Adipocyte (in vitro differentiated cells): ENCODE measurements at regions not wholly inside any gene's neighbourhood (a gene's known extent, or its start where the extent isn't known, plus 50 kb on each side); places are given as distances from the start of the nearest gene placed in this dataset.
"Not testable (repeated sequence)": the region's sequence is repeated elsewhere in the genome, so short reads cannot be mapped to it uniquely, and the experiment has no call there.

Experiments used
- DNase-seq: peaks from one replicate; pipeline ENCODE4 v3.0.0-alpha.2; 2015; ENCODE audit warnings: low read depth
- H3K27me3 ChIP-seq: replicated peaks from 2 replicates; pipeline ENCODE4 v1.7.0; 2013; ENCODE audit warnings: mild to moderate bottlenecking, low read length, moderate library complexity; ENCODE audit not compliant: control insufficient read depth, insufficient read depth
- H3K36me3 ChIP-seq: 2 replicates; pipeline ENCODE4 v1.7.0; 2013; ENCODE audit warnings: low read length, mild to moderate bottlenecking, moderate library complexity; ENCODE audit not compliant: control insufficient read depth, insufficient read depth, severe bottlenecking
- H3K4me1 ChIP-seq: 2 replicates; pipeline ENCODE4 v1.7.0; 2013; ENCODE audit warnings: mild to moderate bottlenecking, low read length, moderate library complexity; ENCODE audit not compliant: control insufficient read depth, insufficient read depth
- H3K4me3 ChIP-seq: 2 replicates; pipeline ENCODE4 v1.7.0; 2013; ENCODE audit warnings: mild to moderate bottlenecking, low read length, moderate library complexity
- H3K9ac ChIP-seq: 2 replicates; pipeline ENCODE4 v1.7.0; 2013; ENCODE audit warnings: mild to moderate bottlenecking, low read length, moderate library complexity
- H3K9me3 ChIP-seq: 2 replicates; pipeline ENCODE4 v1.7.0; 2013; ENCODE audit warnings: mild to moderate bottlenecking, low read length, moderate library complexity; ENCODE audit not compliant: control insufficient read depth

DNA sequence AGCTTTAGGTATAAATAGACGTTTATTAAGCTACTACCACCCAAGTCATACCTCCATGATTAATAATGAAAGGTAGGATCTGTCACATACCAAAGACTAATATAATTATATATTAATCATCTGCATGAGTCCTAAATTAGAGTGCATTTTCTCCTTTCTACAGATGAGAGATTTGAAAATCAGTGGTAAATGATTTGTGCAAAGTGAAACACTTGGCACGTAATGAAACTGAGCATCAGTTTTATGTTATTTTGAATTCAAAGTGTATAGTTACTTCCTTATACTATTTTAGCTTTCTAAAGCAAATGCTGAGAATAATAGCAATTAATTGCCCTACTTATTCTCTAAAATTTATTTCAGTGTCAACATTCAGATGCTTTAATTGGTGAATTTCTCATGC lies 615.3 kb downstream of the TRIB2 start:
- Histone ChIP-seq H3K4me3 (no peak overlapping the region), H3K9me3 (no peaks in the 10 kb centered on the region), H3K27me3 (no peaks in the 10 kb centered on the region), H3K4me1 (no peaks in the 10 kb centered on the region), H3K9ac (no peak overlapping the region), H3K36me3 (no peaks in the 10 kb centered on the region)
- no peak for DNase-seq

DNA sequence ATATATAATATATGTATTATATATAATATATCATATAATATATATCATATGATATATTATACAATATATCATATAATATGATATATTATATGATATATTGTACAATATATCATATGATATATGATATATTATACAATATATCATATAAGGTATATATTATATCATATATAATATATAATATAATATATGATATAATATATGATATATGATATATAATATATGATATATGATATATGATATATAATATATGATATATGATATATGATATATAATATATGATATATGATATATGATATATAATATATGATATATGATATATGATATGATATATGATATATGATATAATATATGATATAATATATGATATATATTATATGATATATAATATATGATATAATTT lies 617.3 kb downstream of the TRIB2 start:
- not testable (repeated sequence) for H3K9me3 ChIP-seq, H3K4me1 ChIP-seq, H3K27me3 ChIP-seq, DNase-seq, H3K36me3 ChIP-seq, H3K4me3 ChIP-seq, H3K9ac ChIP-seq

DNA sequence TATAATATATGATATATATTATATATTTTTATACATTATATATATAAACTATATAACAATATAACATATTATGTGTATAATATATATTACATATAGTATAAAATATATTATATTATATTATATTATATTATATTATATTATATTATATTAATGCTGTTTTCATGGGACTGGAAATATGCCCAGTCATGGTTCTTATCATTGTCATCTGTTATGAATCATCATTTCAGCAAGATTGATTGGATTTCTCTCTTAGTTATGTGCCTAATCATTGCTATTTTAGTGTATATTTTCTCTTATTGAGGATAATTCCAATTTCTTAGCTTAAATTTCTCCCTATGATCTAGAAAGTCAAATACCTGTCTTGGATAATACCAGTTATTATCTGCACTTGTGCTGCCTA lies 617.8 kb downstream of the TRIB2 start:
- no peaks in the 10 kb centered on the region for H3K27me3 ChIP-seq
- no peak overlapping the region for H3K9ac ChIP-seq
- H3K9me3 ChIP-seq = no peaks in the 10 kb centered on the region
- DNase-seq = no peak
- no peak overlapping the region for H3K4me3 ChIP-seq
- H3K4me1 ChIP-seq = no peaks in the 10 kb centered on the region
- no peaks in the 10 kb centered on the region for H3K36me3 ChIP-seq

DNA sequence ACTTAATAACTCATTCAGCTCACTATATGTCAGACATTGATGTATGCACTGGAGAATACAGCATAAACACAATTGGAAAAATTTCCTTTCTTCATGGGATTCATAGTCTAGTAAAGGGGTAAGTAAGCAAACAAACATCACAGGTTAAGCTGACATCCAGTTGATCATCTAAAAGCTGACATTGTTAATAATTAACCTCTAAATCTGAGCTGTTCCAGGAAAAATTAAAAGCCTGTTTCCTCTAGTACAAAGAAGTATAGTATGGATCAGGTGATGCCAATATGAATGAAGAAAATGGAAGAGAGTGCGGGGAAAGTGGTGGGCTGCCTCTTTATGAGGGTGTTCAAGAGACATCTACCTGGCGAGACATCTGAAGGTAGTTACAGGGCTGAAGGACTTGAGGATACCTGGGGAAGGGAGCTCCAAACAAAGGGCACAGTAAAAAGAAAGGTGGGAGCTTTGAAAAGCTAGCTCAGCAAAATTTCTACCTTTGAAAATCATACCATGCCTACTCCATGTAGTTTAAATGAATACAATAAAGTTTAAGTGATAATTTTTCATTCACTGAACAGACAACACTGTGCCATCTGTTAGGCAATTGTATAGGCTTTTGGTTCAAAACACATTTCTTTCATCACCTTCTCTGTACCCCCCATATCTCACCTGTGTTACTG lies 619.3 kb downstream of the TRIB2 start:
- no peak overlapping the region for H3K4me3 ChIP-seq
- H3K27me3 ChIP-seq = no peaks in the 10 kb centered on the region
- no peak for DNase-seq
- no peaks in the 10 kb centered on the region for H3K9me3 ChIP-seq
- no peaks in the 10 kb centered on the region for H3K4me1 ChIP-seq
- H3K36me3 ChIP-seq = no peaks in the 10 kb centered on the region
- no peak overlapping the region for H3K9ac ChIP-seq

DNA sequence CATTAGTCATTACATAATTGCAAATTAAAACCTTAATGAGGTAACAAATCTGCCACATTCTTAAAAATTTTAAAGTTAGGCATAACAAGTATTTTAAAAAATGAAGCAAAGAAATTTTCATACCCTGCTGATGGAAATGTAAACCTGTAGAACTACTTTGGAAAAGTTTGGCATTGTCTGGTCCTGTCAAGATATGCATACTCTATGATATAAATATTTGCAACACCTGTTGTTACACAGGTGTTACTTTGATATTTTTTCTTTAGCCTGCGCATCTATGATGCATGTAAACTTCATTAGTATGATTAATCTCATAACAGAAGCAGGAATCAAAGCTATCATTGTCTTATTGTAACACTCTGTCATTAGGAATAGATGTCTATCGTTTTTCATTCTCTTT lies 634.3 kb downstream of the TRIB2 start:
- Histone ChIP-seq H3K4me1 (no peaks in the 10 kb centered on the region), H3K36me3 (no peaks in the 10 kb centered on the region), H3K9ac (no peak overlapping the region), H3K27me3 (no peaks in the 10 kb centered on the region), H3K9me3 (no peaks in the 10 kb centered on the region), H3K4me3 (no peak overlapping the region)
- no peak for DNase-seq

DNA sequence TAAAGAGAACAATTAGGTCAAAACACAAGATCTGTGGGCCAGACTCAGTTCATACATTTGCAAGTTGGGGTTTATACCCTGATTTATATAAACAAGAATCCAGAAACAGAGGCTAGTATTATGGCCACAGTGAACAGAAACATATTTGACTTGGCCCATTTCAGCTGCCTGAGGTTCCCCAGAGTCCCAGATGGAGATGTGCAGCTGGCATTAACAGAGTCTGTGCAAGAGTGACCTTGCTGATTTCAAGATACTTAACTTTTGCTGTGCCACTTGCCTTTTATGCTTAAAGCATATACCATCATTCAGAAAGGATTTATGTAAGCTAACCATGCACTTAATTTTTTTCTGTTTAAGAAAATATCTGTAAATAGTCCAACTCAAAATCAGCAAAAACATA lies 636.3 kb downstream of the TRIB2 start:
- Histone ChIP-seq H3K36me3 (no peaks in the 10 kb centered on the region), H3K4me1 (no peaks in the 10 kb centered on the region), H3K9ac (no peak overlapping the region), H3K27me3 (no peaks in the 10 kb centered on the region), H3K4me3 (no peak overlapping the region), H3K9me3 (no peaks in the 10 kb centered on the region)
- no peak for DNase-seq

DNA sequence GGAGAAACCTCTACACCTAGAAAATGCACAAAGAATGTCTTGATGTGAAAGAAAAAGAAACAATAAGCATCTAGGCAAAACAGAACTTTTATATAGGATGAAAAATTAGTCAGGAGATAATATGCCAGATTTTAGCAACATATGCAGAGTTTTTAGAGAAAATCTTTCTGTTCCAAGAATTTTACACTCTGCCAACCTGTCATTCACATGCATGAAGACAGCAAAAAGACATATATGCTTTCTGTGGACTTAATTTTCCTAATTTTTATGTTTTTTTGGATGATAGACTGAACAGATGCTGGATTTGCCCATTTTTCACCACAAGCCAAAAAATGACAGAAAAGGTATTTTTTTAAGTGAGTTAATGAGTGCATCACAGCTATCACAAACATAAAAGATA lies 637.3 kb downstream of the TRIB2 start:
- no peaks in the 10 kb centered on the region for H3K27me3 ChIP-seq
- no peak overlapping the region for H3K9ac ChIP-seq

DNA sequence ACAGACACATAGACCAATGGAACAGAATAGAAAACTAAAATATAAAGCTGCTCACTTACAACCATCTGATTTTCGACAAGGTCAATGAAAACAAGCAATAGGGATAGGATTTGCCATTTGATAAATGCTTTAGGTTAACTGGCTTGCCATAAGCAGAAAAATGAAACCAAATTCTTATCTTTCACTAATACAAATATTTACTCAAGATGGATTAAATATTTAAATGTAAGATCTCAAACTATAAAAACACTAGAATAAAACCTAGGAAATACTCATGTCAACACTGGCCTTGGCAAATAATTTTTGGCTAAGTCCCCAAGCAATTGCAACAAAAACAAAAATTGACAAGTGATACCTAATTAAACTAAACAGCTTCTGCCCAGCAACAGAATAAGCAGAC lies 665.2 kb downstream of the TRIB2 start:
- H3K36me3 ChIP-seq, H3K27me3 ChIP-seq, H3K9ac ChIP-seq, DNase-seq, H3K4me3 ChIP-seq, H3K9me3 ChIP-seq, H3K4me1 ChIP-seq: not testable (repeated sequence)

More for the DNA sequence above, 637.3 kb downstream of the TRIB2 start:
- no peaks in the 10 kb centered on the region for H3K9me3 ChIP-seq
- DNase-seq = no peak
- no peaks in the 10 kb centered on the region for H3K36me3 ChIP-seq
- no peaks in the 10 kb centered on the region for H3K4me1 ChIP-seq
- H3K4me3 ChIP-seq = no peak overlapping the region

DNA sequence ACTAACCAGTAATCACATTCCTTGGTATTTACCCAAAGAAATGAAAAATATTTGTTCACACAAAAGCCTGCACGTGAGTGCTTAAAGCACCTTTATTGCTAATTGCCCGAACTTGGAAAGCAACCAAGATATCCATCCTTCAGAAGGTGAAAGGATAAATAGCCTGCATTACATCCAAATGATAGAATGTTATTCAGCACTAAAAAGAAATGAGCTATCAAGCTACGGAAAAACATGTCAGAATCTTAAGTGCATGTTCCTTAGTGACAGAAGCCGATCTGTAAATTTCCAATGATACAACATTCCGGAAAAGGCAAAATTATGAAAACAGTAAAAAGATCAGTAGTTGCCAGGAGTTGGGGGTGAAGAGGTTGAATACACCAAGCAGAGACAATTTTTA lies 672.4 kb downstream of the TRIB2 start:
- H3K4me3 ChIP-seq, H3K36me3 ChIP-seq, DNase-seq, H3K9me3 ChIP-seq, H3K9ac ChIP-seq, H3K27me3 ChIP-seq, H3K4me1 ChIP-seq: not testable (repeated sequence)

DNA sequence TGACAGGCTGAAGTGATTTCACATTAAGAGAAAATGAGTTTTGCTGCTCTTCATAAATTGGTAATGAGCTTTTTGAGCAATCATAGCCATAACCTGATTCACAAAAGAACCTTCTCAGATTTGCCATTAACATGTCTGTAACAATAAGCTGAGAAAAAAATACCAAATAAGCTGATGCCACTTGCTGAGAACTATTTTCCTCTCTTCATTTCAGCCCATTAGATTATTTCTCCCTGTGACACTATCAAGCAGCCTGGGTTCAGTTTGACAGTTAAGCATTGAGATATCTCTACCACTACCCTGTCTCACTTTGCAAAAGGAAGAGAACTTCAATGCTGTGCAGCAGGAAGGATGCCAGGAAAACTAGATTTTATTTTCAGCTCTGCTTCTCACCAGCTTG lies 673.9 kb downstream of the TRIB2 start:
- no peaks in the 10 kb centered on the region for H3K4me1 ChIP-seq
- peaks cover 5% of the 10 kb centered on the region for H3K9me3 ChIP-seq
- H3K9ac ChIP-seq = no peak overlapping the region
- H3K27me3 ChIP-seq = no peaks in the 10 kb centered on the region
- DNase-seq = no peak
- no peak overlapping the region for H3K4me3 ChIP-seq
- no peaks in the 10 kb centered on the region for H3K36me3 ChIP-seq

DNA sequence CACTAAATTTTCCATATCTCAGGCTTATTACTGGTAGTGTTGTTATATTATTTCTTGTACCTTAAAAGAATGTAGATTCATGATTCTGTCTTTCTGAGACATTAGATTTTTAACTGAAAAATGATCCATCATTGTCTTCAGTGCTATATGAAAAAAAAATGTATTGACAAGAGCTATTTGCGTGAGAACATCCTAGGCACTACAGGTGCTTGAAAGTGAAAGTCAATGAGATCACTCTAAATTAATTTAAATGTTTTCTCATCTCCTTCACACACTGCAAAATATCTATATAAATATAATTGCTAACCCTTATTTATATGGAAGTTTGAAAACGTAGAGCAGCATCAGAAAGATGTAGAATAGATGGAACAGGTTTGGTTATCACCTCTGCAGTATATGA lies 684.6 kb downstream of the TRIB2 start:
- Histone ChIP-seq H3K36me3 (no peaks in the 10 kb centered on the region), H3K9ac (no peak overlapping the region), H3K27me3 (no peaks in the 10 kb centered on the region), H3K4me1 (no peaks in the 10 kb centered on the region), H3K9me3 (no peaks in the 10 kb centered on the region), H3K4me3 (no peak overlapping the region)
- DNase-seq = no peak

DNA sequence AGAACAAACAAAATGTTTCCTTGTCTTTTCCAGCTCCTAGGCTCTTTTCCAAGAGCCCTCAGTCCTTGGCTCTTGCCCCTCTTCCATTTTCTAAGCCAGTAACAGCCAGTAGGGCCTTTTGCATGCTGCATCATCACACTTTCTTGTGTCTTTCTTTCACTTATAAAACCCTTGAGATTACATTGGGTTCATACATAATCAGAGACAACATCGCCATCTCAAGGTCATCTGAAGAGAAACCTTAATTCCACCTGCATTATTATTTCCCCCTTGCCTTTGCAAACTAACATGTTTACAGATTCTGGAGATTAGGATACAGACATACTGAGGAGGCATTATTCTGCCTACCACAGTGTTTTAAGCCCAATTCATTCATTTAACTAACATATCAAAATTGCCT lies 697.3 kb downstream of the TRIB2 start:
- H3K4me1 ChIP-seq = no peaks in the 10 kb centered on the region
- no peak overlapping the region for H3K9ac ChIP-seq
- no peak for DNase-seq
- no peaks in the 10 kb centered on the region for H3K36me3 ChIP-seq
- no peaks in the 10 kb centered on the region for H3K27me3 ChIP-seq
- no peak overlapping the region for H3K4me3 ChIP-seq
- H3K9me3 ChIP-seq = peaks cover 3% of the 10 kb centered on the region
